ENCODE measurements at regions not wholly inside any gene's neighbourhood (a gene's known extent, or its start where the extent isn't known, plus 50 kb on each side); places are given as distances from the start of the nearest gene placed in this dataset.
"Not testable (repeated sequence)": the region's sequence is repeated elsewhere in the genome, so short reads cannot be mapped to it uniquely, and the experiment has no call there.

DNA sequence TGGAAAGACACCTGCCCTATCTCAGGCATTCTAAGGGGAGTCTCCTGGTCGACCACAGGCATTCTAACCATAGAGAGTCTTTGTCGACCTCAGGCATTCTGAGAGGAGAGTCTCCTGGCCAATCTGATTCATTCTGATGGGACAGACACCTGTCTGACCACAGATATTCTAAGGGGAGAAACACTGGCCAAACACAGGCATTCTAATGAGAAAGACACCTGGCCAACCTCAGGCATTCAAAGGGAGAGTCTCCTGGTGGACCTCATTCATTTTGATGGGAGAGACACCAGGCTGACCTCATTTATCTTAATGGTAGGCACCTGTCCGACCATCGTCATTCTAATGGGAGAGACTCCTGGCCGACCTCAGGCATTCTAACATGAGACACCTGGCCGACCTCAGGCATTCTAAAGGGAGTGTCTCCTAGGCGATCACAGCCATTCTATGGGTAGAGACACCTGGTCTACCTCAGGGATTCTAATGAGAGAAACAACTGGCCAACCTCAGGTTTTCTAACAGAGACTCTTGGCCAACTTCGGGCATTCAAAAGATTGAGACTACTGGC is 1351.5 kb downstream of the UQCRFS1 start:
- DNase-seq (ENCODE audit: extremely low spot score): no peak
- TF ChIP-seq, protein P1, sequence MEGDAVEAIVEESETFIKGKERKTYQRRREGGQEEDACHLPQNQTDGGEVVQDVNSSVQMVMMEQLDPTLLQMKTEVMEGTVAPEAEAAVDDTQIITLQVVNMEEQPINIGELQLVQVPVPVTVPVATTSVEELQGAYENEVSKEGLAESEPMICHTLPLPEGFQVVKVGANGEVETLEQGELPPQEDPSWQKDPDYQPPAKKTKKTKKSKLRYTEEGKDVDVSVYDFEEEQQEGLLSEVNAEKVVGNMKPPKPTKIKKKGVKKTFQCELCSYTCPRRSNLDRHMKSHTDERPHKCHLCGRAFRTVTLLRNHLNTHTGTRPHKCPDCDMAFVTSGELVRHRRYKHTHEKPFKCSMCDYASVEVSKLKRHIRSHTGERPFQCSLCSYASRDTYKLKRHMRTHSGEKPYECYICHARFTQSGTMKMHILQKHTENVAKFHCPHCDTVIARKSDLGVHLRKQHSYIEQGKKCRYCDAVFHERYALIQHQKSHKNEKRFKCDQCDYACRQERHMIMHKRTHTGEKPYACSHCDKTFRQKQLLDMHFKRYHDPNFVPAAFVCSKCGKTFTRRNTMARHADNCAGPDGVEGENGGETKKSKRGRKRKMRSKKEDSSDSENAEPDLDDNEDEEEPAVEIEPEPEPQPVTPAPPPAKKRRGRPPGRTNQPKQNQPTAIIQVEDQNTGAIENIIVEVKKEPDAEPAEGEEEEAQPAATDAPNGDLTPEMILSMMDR (IDR thresholded peaks at IDR 0.05; ENCODE audit: control extremely low read depth, extremely low read depth, low read depth, missing control alignments): no peak
- CTCF ChIA-PET: no interaction called here
- POLR2A ChIA-PET: no interaction called here

DNA sequence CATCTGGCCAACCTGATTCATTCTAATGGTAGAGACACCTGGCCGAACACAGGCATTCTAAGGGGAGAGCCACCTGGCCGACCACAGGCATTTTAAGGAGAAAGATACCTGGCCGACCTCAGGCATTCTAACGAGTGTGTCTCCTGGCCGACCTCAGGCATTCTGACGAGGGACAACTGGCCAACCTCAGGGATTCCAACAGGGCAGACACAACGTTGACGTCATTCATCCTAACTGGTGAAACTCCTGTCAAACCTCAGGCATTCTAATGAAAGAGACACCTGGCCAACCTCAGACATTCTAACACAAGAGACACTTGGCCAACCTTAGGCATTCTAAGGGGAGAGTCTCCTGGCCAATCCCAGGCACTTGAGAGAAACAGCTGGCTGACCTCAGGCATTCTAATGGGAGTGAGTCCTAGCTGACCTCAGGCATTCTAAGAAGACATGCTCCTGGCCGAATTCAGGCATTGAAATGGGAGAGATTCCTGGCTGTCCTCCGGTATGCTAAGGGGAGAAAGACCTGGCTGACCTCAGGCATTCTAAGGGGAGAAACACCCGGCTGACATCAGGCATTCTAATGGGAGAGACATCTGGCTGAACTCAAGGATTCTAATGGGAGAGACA is 1352.5 kb downstream of the UQCRFS1 start:
- TF ChIP-seq, protein P1 (IDR thresholded peaks at IDR 0.05; ENCODE audit: control extremely low read depth, extremely low read depth, low read depth, missing control alignments): no peak
- POLR2A ChIA-PET: no interaction called here
- no peak for DNase-seq (ENCODE audit: extremely low spot score)
- CTCF ChIA-PET: no interaction called here

DNA sequence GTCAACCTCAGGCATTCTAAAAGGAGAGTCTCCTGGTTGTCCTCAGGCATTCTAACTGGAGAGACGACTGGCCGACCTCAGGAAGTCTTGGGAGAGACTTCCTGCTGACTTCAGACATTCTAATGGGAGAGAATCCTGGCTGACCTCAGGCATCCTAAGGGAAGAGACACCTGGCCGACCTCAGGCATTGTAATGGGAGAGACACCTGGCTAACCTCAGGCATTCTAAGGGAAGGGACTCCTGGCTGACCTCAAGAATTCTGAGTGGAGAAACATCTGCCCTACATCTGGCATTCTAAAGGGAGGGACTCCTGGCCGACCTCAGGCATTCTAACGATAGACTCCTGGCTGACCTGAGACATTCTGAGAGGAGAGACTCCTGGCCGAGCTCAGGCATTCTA is 1353.3 kb downstream of the UQCRFS1 start:
- DNase-seq (ENCODE audit: extremely low spot score): no peak
- ChIA-PET POLR2A (no interaction called here), CTCF (no interaction called here)
- TF ChIP-seq, protein P1 (IDR thresholded peaks at IDR 0.05; ENCODE audit: control extremely low read depth, extremely low read depth, low read depth, missing control alignments): no peak

DNA sequence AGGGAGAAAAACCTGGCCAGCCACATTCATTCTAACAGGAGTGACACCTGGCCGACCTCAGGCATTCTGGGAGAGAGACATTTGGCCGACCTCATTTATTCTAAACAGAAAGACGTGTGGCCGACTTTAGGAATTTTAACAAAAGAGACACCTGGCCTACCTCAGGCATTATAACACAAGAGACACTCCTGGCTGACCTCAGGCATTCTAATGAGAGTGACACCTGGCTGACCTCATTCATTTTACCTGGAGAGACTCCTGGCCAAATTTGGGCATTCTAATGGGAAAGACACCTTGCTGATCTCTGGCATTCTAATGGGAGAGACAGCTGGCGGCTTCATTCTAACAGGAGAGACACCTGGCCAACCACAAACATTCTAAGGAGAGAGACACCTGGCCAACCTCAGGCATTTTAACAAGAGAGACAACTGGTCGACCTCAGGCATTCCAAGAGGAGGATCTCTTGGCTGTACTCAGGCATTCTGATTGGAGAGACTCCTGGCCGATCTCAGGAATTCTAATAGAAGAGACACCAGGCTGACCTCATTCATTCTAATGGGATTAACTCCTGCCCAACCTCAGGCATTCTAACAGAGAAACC is 1353.9 kb downstream of the UQCRFS1 start:
- ChIA-PET CTCF (no interaction called here), POLR2A (no interaction called here)
- TF ChIP-seq, protein P1 (IDR thresholded peaks at IDR 0.05; ENCODE audit: control extremely low read depth, extremely low read depth, low read depth, missing control alignments): no peak
- DNase-seq (ENCODE audit: extremely low spot score): no peak

GRCh38 chr19:27852931-27853330 is 1360.0 kb downstream of the UQCRFS1 start:
- CTCF ChIA-PET; DNase-seq (ENCODE audit: extremely low spot score); POLR2A ChIA-PET: not testable (repeated sequence)

DNA sequence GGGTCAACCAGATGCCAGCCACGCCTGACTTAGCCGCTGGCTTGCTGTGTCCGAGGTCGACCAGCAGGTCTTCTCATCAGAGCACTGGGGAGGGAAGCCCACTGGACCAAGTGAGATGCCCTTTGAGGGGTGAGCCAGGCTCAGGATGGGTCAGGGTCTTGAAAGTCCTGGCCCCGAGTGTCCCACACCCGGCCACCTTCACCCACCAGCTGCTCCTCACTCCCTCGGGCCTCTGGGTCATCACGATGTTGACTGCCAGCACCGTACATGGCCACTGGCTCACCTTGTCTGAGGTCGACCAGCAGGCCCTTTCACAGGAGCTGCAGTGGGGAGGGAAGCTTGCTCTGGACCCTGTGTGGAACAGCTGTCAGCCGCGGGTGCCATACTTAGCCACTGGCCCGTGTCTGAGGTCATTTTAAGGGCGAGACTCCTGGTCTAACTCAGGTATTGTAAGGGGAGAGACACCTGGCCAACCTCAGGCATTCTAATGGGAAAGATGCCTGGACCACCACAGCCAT is 1361.3 kb downstream of the UQCRFS1 start:
- TF ChIP-seq, protein P1 (IDR thresholded peaks at IDR 0.05; ENCODE audit: control extremely low read depth, extremely low read depth, low read depth, missing control alignments): no peak
- DNase-seq (ENCODE audit: extremely low spot score): no peak
- POLR2A ChIA-PET: no interaction called here
- CTCF ChIA-PET: no interaction called here

DNA sequence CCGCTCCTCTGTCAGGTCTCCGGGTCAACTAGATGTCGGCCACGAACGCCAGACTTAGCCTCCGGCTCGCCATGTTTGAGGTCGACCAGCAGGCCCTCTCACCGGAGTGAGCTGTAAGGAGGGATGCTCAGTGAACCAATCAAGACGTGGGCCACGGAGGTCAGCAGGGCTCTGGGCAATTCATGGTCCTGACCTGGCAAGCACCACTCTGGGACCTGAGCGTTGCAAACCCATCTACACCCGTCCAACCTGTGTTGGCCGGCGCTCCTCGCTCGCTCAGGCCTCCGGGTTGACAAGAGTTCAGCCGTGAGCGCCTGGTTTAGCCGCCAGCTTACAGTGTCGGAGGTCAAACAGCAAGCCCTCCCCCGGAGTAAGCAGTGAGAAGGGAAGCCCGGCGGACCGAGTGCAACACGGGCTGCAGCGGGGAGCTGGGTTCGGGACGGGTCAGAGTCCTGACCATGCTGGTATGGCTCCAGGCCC is 1361.9 kb downstream of the UQCRFS1 start:
- CTCF ChIA-PET: no interaction called here
- TF ChIP-seq, protein P1 (IDR thresholded peaks at IDR 0.05; ENCODE audit: control extremely low read depth, extremely low read depth, low read depth, missing control alignments): no peak
- no peak for DNase-seq (ENCODE audit: extremely low spot score)
- POLR2A ChIA-PET: no interaction called here
